Effector memory CD4-positive, alpha-beta T cell (primary cell): ENCODE measurements at regions not wholly inside any gene's neighbourhood (a gene's known extent, or its start where the extent isn't known, plus 50 kb on each side); places are given as distances from the start of the nearest gene placed in this dataset.

Experiments
- DNase-seq, 3 donors: peaks; one replicate each; pipeline ENCODE4 v3.0.0-alpha.2; 2020
- H3K27ac ChIP-seq: 2 replicates; pipeline ENCODE4 v1.7.0; 2013; ENCODE audit warnings: mild to moderate bottlenecking, low read length, moderate library complexity; ENCODE audit not compliant: insufficient read depth, poor library complexity, severe bottlenecking
- H3K27me3 ChIP-seq: replicated peaks from 2 replicates; pipeline ENCODE4 v1.7.0; 2013; ENCODE audit warnings: mild to moderate bottlenecking, low read length; ENCODE audit not compliant: insufficient read depth, control insufficient read depth, poor library complexity, severe bottlenecking
- H3K36me3 ChIP-seq: 2 replicates; pipeline ENCODE4 v1.7.0; 2013; ENCODE audit warnings: mild to moderate bottlenecking, low read length, moderate library complexity; ENCODE audit not compliant: control insufficient read depth, insufficient read depth
- H3K4me1 ChIP-seq: 2 replicates; pipeline ENCODE4 v1.7.0; 2013; ENCODE audit warnings: low read length, mild to moderate bottlenecking; ENCODE audit not compliant: control insufficient read depth, insufficient read depth, poor library complexity, severe bottlenecking
- H3K4me3 ChIP-seq: 2 replicates; pipeline ENCODE4 v1.7.0; 2013; ENCODE audit warnings: low read length, low read depth, mild to moderate bottlenecking; ENCODE audit not compliant: insufficient read depth, poor library complexity, severe bottlenecking
- H3K9me3 ChIP-seq: 2 replicates; pipeline ENCODE4 v1.7.0; 2013; ENCODE audit warnings: mild to moderate bottlenecking, low read length, moderate library complexity; ENCODE audit not compliant: control insufficient read depth

DNA sequence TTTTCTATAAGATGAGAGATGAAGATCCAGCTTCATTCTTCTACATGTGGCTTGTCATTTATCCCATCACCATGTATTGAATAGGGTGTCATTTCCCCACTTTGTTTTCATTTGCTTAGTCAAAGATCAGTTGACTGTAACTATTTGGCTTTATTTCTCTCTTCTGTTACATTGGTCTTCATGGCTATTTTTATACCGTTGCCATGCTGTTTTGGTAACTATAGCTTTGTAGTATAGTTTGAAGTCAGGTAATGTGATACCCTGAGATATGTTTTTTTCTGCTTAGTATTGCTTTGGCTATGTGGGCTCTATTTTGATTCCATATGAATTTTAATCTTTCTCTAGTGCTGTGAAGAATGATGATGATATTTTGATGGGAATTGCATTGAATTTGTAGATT lies 514.3 kb downstream of the GBA3 start:
- no peaks in the 10 kb centered on the region for H3K9me3 ChIP-seq
- H3K27me3 ChIP-seq, result no peaks in the 10 kb centered on the region
- no peak for DNase-seq
- H3K4me3 ChIP-seq, result no peak overlapping the region
- no peaks in the 10 kb centered on the region for H3K4me1 ChIP-seq
- no peak overlapping the region for H3K27ac ChIP-seq
- no peaks in the 10 kb centered on the region for H3K36me3 ChIP-seq

DNA sequence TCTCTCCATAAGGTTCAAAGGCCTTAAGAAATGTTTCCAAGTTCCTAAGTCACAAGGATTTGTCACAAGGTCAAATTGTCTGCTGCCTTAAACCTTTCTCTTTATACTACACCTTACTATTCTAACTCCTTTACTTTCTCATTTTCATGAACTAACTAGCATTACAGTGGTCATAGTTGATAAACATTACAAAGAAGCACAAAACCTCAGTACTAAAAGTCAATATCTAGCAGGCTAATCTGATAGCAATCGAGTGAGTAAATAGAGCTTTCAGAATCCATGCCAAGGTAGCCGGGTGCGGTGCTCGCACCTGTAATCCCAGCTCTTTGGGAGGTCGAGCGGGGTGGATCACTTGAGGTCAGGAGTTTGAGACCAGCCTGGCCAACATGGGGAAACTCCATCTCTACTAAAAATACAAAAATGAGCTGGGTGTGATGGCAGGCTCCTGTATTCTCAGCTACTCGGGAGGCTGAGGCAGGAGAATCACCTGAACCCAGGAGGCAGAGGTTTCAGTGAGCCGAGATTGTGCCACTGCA lies 510.0 kb downstream of the GBA3 start:
- H3K27me3 ChIP-seq, result no peaks in the 10 kb centered on the region
- DNase-seq, result no peak
- no peaks in the 10 kb centered on the region for H3K4me1 ChIP-seq
- no peaks in the 10 kb centered on the region for H3K9me3 ChIP-seq
- no peaks in the 10 kb centered on the region for H3K36me3 ChIP-seq
- no peak overlapping the region for H3K4me3 ChIP-seq
- H3K27ac ChIP-seq, result no peak overlapping the region

DNA sequence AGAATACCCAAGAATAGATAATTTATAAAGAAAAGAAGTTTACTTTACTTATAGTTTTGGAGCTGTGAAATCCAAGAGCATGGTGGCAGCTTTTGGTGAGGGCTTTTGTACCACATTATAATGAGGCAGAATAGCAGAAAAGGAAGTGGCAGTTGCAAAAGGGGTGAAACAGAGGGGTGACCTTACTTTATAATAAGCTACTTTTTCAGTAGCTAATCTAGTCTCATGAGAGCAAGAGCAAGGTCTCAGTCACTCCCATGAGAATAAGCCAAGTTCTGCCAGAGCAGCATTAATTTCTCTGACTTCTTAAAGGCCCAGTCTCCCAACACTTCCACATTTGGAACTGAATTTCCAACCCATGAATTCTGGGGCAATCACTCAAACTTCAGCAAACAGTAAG lies 502.0 kb downstream of the GBA3 start:
- no peaks in the 10 kb centered on the region for H3K4me1 ChIP-seq
- H3K9me3 ChIP-seq, result no peaks in the 10 kb centered on the region
- no peaks in the 10 kb centered on the region for H3K36me3 ChIP-seq
- H3K4me3 ChIP-seq, result no peak overlapping the region
- H3K27ac ChIP-seq, result no peak overlapping the region
- DNase-seq, result no peak
- no peaks in the 10 kb centered on the region for H3K27me3 ChIP-seq

DNA sequence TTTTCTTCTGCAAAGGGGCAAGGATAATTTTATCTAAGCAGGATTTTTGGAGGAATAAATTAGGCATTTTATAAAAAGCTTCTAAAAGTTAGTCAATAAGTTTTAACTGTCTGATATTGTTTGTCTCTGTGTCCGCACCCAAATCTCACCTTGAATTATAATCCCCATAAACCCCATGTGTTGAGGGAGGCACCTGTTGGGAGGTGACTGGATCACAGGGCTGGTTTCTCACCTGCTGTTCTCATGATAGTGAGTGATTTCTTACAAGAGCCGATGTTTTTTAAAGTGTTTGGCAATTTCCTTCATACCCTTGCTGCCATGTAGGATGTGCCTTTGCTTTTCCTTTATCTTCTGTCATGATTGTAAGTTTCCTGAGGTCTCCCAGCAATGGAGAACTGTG lies 481.4 kb downstream of the GBA3 start:
- no peak for DNase-seq
- Histone ChIP-seq H3K27me3 (no peaks in the 10 kb centered on the region), H3K36me3 (no peaks in the 10 kb centered on the region), H3K4me1 (no peaks in the 10 kb centered on the region), H3K4me3 (no peak overlapping the region), H3K9me3 (no peaks in the 10 kb centered on the region), H3K27ac (no peak overlapping the region)

DNA sequence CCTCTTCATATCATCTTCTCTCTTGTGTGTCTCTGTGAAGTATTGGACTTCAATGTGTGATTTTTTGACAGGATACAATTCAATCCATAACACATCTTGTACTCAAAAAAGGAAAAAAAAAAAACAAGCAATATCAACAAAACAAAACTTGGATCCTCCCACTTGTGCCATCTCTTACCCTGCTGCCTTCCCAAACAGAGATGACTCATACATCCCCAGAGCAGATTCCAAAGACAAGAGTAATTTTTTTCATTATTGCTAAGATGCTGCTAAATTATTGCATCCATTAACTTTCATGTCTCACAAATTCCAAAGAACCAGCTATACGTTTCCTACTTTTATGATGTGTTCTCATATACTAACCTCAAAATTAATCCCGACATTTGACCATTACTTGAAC lies 479.2 kb downstream of the GBA3 start:
- Histone ChIP-seq H3K27me3 (no peaks in the 10 kb centered on the region), H3K27ac (no peak overlapping the region), H3K4me1 (no peaks in the 10 kb centered on the region), H3K9me3 (no peaks in the 10 kb centered on the region), H3K36me3 (no peaks in the 10 kb centered on the region), H3K4me3 (no peak overlapping the region)
- no peak for DNase-seq

DNA sequence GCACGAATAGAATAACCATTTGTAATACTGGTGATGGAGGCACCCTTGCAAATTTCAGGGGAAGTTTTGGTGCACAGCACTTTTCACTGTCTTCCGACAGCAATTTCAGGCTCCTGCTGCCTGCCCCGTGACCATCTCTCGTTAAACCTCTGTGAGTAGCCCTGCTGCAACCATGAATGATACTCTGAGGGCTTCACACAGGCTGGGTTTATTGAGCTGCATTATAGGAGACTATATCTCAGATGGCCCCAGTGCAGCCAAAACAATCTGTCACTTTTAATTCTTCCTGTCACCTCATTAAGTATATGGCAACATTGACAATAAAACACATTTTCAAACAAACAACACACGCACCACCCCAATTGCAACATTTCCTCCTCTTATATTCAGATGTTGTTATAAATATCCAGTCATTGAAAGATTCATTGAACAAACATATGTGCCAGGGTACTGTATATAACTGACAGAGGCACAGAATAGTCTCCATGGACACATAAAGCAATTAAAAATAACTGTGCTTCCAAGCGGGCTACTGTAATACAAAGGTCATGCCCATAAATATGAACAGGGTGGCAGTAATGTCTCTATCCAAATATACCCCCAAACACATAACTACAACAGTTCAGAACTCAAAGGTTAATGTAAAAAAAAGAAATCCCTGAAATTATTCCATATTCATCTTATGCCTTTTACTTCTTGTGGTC lies 477.0 kb downstream of the GBA3 start:
- Histone ChIP-seq H3K27me3 (no peaks in the 10 kb centered on the region), H3K4me1 (no peaks in the 10 kb centered on the region), H3K4me3 (no peak overlapping the region), H3K9me3 (no peaks in the 10 kb centered on the region), H3K27ac (no peak overlapping the region), H3K36me3 (no peaks in the 10 kb centered on the region)
- DNase-seq, result no peak

DNA sequence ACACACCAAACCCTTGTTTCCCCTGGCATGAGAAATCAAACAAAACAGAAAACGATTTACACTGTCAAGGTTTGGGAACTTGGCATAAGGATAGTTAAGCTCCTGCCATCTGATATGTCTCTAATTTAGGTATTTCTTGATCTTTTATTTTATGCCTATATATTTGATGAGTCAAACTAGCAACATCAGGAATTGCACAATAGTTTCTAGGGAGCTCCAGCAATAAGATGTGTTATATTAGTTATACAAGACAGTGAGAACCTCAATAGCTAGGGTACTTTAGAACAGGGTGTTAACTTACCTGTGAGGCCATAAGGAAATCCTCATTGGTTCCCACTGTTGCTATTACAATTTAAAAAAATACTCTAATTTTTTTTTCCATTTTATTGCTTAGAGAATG lies 474.2 kb downstream of the GBA3 start:
- DNase-seq, result no peak
- Histone ChIP-seq H3K4me1 (no peaks in the 10 kb centered on the region), H3K4me3 (no peak overlapping the region), H3K27ac (no peak overlapping the region), H3K27me3 (no peaks in the 10 kb centered on the region), H3K36me3 (no peaks in the 10 kb centered on the region), H3K9me3 (no peaks in the 10 kb centered on the region)

DNA sequence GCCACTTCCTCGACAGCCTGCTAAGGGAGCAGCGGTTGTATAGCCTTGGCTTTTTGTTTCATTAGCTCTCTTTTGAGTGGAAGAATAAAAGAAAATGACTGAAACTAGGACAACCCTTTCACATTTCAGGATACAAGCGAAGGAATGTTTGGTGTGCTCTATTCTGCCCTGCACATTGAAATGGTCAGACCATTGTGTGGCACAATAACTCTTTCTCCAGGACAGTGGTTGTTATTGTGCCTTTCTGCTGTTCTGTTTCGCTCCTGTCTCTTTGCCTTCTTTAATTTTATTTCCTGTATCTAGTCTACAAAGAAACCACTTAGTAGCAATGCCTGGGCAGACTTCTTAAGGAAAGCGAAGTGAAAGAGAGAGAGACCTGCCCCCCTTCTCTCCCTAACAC lies 473.7 kb downstream of the GBA3 start:
- no peaks in the 10 kb centered on the region for H3K9me3 ChIP-seq
- no peak overlapping the region for H3K4me3 ChIP-seq
- no peak for DNase-seq
- H3K27ac ChIP-seq, result no peak overlapping the region
- no peaks in the 10 kb centered on the region for H3K4me1 ChIP-seq
- no peaks in the 10 kb centered on the region for H3K36me3 ChIP-seq
- no peaks in the 10 kb centered on the region for H3K27me3 ChIP-seq

DNA sequence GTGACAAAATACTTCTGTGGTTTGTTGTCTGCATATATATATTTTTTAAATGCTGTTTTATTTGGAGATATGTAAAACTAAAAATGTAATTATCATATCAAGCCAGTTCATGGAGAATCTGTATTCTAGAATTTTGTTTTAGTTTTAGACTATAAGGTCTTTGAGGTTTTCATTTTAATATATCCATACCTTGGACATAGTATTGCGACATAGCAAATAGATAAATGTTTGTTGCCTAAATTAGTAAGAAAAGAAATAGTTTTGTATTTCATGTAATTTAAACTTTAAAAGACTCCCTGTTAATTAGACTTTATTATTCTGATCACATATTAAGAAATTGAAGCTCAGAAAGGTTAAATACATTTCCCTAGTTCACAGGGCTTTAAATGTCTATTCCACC lies 472.9 kb downstream of the GBA3 start:
- no peak overlapping the region for H3K27ac ChIP-seq
- no peak for DNase-seq
- no peaks in the 10 kb centered on the region for H3K27me3 ChIP-seq
- no peak overlapping the region for H3K4me3 ChIP-seq
- no peaks in the 10 kb centered on the region for H3K9me3 ChIP-seq
- H3K36me3 ChIP-seq, result no peaks in the 10 kb centered on the region
- H3K4me1 ChIP-seq, result no peaks in the 10 kb centered on the region

DNA sequence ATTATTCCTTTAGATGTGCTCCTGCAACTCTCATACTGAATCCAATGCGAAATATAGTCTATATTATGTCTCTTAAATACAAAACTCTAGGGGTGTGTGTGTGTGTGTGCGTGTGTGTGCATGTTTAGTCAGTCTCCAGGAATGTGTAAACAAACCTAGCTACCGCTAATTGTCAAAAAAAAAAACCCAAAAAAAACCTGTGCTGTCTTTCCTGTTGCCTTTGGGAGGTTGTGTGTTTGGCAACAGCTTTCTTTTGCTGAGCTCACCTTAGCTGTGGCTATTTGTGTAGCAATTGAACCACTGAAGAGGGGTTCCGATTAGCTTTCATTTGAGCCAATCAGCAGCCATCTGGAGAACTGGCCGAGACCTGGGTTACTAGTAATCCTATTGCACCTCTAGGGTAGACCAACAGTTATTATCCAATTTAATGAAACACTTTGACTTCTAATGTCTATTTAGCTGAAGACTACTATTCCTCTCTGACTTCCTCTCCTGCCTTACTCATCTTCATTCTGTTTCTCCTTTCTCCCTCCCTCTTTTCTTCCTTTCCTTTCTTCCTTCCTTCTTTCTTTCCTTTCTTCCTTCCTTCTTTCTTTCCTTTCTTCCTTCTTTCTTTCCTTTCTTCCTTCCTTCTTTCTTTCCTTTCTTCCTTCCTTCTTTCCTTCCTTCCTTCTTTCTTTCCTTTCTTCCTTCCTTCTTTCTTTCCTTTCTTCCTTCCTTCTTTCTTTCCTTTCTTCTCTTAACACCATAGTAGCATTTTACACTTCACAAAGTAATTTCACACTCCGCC lies 471.1 kb downstream of the GBA3 start:
- DNase-seq, result no peak
- no peaks in the 10 kb centered on the region for H3K4me1 ChIP-seq
- H3K4me3 ChIP-seq, result no peak overlapping the region

More for the DNA sequence above, 471.1 kb downstream of the GBA3 start:
- no peaks in the 10 kb centered on the region for H3K27me3 ChIP-seq
- no peaks in the 10 kb centered on the region for H3K36me3 ChIP-seq
- no peak overlapping the region for H3K27ac ChIP-seq
- H3K9me3 ChIP-seq, result no peaks in the 10 kb centered on the region
